DMS 273 (cell line): ENCODE measurements at regions not wholly inside any gene's neighbourhood (a gene's known extent, or its start where the extent isn't known, plus 50 kb on each side); places are given as distances from the start of the nearest gene placed in this dataset.
A peak's percentile ranks its signal among the peaks of the same experiment; 100 is the strongest.
"Not testable (repeated sequence)": the region's sequence is repeated elsewhere in the genome, so short reads cannot be mapped to it uniquely, and the experiment has no call there.

Source experiments
- DNase-seq: peaks from one replicate; lab custom pipeline; 2025; ENCODE audit not compliant: unreplicated experiment; lab: John Stamatoyannopoulos, UW

DNA sequence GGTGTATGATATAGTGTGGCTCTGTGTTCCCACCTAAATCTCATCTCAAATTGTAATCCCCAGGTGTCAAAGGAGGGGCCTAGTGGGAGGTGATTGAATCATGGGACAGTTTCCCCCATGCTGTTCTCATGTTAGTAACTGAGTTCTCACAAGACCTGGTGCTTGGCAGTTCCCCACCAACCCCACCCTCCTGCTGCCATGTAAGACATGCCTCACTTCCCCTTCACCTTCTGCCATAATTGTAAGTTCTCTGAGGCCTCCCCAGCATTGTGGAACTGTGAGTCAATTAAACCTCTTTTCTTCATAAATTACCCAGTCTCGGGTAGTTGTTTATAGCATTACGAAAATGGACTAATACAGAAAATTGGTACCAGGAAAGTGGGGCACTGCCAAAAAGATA, 1705.3 kb downstream of the NCAM2 start:
- no peak for DNase-seq

- no peak for DNase-seq
Measured at GRCh38 chr21:22710721-22711120, 1712.5 kb downstream of the NCAM2 start.

DNA sequence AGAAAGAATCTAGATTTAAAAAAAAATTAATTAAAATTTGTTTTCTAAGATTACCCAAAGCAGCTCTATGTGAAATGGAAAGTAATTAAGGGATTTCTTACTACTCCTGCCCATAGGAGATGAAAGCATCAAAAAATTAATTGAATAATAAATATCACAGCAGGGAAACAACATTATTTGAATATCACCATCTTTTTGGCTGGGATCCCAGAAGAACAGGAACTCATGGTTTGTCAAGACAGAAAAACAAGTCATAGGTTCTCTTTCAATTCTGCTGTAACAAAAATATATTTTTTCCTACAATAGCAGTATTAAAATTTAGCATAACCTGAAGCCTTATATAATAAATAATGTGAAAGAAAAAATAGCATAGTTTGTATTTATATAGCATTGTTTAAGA, 1713.4 kb downstream of the NCAM2 start:
- DNase-seq: no peak

DNA sequence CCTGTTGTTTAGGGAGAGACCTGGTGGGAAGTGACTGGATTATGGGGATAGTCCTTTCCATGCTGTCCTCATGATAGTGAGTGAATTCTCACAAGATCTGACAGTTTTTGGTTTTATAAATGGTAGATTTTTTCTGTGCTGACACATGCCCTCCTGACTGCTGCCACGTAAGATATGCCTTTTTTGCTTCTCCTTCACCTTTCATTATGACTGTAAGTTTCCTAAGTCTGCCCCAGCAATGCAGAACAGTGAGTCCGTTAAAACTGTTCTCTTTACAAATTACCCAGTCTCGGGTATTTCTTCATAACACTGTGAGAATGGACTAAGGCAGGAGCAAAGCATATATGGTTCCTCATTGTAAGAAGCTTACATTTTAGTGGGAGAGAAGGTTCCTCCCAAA, 1727.2 kb downstream of the NCAM2 start:
- DNase-seq: no peak

DNA sequence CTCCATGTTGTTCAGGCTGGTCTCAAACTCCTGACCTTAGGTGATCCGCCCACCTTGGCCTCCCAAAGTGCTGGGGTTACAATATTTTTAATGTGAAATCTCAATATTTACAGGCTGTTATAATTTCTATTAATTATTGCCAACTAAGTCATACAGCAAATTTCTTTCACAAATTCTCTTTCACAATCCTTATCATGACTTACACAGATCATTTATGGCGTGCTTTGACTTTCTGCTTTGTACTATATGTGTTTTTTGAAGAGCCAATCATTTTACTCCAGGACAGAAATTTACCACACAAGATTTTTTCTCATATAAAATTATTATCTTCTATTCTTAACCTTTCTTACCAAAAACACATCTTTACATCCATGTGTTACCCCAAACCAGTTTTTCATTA, 1729.9 kb downstream of the NCAM2 start:
- peak; percentile 23 for DNase-seq

- DNase-seq: no peak
Measured at GRCh38 chr21:22743085-22743484, 1744.9 kb downstream of the NCAM2 start.

GRCh38 chr21:22754746-22755145, 1756.5 kb downstream of the NCAM2 start:
- DNase-seq: no peak

DNA sequence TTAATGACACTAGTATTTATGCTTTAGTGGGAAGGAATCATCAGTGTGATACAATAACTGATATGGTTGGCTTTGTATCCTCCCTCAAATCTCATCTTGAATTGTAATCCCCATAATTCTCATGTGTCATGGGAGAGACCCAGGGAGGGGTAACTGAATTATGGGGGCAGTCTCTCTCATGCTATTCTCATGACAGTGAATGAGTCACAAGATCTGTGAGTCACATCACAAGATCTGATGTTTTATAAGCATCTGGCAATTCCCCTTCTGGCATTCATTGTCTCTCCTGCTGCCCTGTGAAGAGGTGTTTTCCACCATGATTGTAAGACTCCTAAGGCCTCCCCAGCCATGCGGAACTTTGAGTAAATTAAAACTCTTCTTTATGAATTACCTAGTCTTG, 1760.3 kb downstream of the NCAM2 start:
- no peak for DNase-seq

- no peak for DNase-seq
Measured at GRCh38 chr21:22762463-22762862, 1764.3 kb downstream of the NCAM2 start.

DNA sequence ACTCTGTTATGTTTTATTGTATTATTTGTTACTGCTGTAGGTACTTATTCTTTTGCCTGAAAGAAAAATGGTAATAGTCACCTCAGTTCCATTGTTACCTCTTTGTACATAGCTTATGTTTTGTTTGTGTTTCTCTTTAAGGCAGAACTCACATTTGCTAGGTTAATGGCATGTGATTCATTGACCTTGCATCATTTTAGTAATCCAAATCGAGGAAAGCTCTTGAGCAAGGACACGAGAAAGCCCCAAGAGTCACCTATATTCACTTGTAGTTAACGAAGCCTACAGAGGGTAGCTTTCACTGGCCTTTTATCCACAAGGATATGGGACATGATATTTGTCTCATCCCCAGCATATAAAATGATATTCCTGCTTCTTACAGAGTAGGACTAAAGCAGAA, 1765.2 kb downstream of the NCAM2 start:
- no peak for DNase-seq

GRCh38 chr21:22764222-22764621, 1766.0 kb downstream of the NCAM2 start:
- no peak for DNase-seq

- no peak for DNase-seq
Measured at GRCh38 chr21:22791376-22791775, 1793.2 kb downstream of the NCAM2 start.

DNA sequence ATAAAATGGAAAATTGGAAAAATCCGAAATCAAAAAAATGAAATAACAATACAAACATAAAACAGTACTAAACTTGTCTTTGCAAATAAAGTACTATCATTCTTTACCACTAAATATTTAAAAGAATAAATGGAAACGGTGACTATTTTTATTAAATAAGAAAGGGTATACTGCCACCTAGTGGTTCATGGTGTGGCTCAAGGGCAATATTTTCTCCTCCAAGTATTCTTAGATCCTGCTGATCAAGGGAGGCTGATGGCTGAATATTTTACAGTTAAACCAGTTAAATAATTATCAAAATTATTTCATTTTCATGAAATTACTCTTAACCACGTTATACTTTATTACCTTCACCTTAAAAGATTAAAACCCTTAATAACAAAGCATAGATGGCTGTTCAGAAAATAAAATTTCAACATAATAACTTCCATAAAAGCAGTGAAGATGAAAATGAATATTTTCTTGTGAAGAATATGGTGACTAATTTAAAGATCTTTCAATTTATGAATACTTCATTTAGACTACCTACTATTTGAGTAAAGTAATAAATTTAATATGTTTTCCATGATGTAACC, 1793.9 kb downstream of the NCAM2 start:
- DNase-seq: peak; percentile 72

GRCh38 chr21:22795091-22795490, 1796.9 kb downstream of the NCAM2 start:
- no peak for DNase-seq

DNA sequence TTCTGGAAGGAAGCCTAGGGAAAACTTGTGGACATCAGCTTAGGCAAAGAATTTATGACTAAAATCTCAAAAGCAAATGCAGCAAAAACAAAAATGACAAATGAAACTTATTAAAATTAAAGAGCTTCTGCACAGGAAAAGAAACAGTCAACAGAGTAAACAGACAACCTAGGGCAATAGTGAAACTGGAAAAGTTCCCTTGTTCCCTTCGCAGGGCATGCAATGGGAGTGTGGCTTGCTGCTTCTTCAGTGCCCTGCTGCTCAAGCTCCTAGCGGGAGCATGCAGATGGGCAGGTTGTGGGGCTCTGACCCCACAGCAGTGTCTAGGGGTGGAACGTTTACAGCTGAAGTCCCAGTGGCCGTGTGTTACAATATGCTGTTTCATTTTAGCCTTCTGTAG, 1797.4 kb downstream of the NCAM2 start:
- no peak for DNase-seq

DNA sequence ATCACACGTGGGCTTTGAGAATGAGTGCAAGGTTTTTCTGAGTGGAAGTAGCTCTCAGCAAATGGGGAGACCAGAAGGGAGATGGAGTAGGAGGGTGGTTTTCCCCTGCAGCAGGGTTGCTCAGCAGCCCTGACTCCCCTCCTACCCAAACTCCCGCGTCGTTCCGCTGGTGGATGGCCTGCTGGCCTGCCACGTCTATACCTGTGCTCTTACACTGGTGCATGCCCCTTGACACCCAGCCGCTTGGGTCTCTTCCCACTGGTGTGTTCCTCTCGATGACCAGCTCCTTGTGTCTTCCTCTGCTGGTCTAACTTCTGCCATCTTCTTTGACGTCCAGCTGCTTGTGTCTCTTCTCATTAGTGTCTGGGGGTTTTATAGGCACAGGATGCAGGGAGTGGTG, 1797.9 kb downstream of the NCAM2 start:
- DNase-seq: no peak

DNA sequence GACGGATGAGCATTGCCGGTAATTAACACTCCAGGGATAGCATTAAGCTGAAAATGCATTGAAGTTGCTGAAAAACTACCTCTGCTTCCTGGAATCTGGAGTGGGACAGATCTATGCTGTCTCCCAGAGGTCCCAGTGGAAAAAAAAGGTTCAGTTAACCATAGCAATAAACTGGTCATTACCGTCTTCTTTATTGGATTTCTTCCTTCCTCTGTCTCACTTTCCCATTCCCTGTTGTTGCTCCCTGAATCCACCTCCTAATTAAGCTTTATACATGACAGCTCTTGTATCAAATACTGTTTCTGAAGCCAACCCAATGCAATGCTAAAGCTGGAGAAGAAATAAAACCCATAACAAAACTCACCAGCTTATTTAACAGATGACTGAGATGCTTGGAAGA, 1805.9 kb downstream of the NCAM2 start:
- DNase-seq: no peak

- no peak for DNase-seq
Measured at GRCh38 chr21:22806278-22806677, 1808.1 kb downstream of the NCAM2 start.

DNA sequence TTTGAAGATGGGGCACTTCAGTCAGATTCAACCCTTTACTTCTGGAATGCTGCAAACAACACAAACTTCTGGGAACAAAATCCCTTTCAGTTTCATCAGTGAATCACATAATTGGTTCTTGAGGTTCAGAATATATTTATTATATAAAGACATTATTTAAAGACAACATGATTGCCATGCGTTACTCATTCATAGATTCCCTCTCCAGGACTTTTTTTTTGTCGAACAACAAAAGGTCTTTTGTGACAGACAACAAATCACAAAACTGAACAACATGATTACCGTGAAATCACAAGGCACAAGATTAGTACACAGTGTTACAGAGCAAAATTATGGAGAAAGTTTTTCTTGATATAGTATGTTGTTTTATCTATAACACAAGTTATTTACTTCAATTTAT, 1815.0 kb downstream of the NCAM2 start:
- no peak for DNase-seq

GRCh38 chr21:22818681-22819485, 1820.7 kb downstream of the NCAM2 start:
- DNase-seq: not testable (repeated sequence)

GRCh38 chr21:22827422-22827821, 1829.2 kb downstream of the NCAM2 start:
- DNase-seq: no peak

GRCh38 chr21:22842875-22843274, 1844.7 kb downstream of the NCAM2 start:
- DNase-seq: no peak

DNA sequence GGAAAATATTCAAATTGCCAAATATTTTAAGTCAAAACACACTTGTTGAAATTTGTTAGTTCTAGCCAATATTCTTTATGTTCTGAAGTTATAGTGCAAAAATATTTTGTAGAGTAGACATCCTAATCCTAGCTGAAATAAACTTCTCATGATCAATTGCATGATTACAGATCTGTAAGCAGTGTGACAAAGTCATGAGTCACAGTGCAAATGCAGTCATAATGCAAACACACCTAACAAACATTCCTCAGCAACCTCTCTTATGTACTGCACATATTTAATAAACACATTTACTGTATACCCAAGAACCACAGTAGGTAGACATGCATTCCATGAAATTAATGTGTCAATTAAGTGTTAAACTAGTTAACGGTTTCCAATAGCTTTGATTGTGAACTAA, 1857.4 kb downstream of the NCAM2 start:
- DNase-seq: no peak
